Vagina (tissue), 2 donors: ENCODE measurements at regions not wholly inside any gene's neighbourhood (a gene's known extent, or its start where the extent isn't known, plus 50 kb on each side); places are given as distances from the start of the nearest gene placed in this dataset.

Experiments
- DNase-seq, 2 donors: peaks; one replicate each; pipeline ENCODE4 v3.0.0-alpha.2; 2017; ENCODE audit errors: extremely low spot score in 2 of 2
- H3K27ac ChIP-seq: fragments of 200-600 bp; sonication (generic); one replicate; pipeline ENCODE4 v1.5.1; 2019
- H3K27me3 ChIP-seq: fragments of 200-600 bp; sonication (generic); one replicate; pipeline ENCODE4 v1.5.1; 2019
- H3K36me3 ChIP-seq, 2 donors: fragments of 200-600 bp; sonication (generic); one replicate each; pipeline ENCODE4 v1.5.1; 2017 to 2019
- H3K4me1 ChIP-seq: fragments of 200-600 bp; sonication (generic); one replicate; pipeline ENCODE4 v1.5.1; 2019
- H3K4me3 ChIP-seq, 2 donors: fragments of 200-600 bp; sonication (generic); 1 replicate in 1 of 2; 2 replicates in 1 of 2; pipeline ENCODE4 v1.5.1; 2016 to 2019
- H3K9me3 ChIP-seq: fragments of 200-600 bp; sonication (generic); one replicate; pipeline ENCODE4 v1.5.1; 2019
- CTCF ChIP-seq, 3 experiments: fragments of 450-650 bp in 2 of 3; fragments of 200-600 bp in 1 of 3; sonication (generic) in 1 of 3; IDR thresholded peaks; one replicate each; pipeline ENCODE4 v1.5.1; 2017 to 2019; ENCODE audit warnings: antibody characterized with exemption in 3 of 3, mild to moderate bottlenecking in 2 of 3, moderate library complexity in 2 of 3
- POLR2A ChIP-seq, 2 donors: fragments of 450-650 bp; IDR thresholded peaks; one replicate each; pipeline ENCODE4 v1.6.1; 2017; ENCODE audit warnings: antibody characterized with exemption in 2 of 2, mild to moderate bottlenecking in 2 of 2, moderate library complexity in 2 of 2
- POLR2AphosphoS5 ChIP-seq, 2 donors: sonication (generic); formaldehyde crosslinking; IDR thresholded peaks; one replicate each; pipeline ENCODE4 v1.9.0; 2017; ENCODE audit warnings: antibody characterized with exemption in 2 of 2, mild to moderate bottlenecking in 2 of 2, low read depth in 1 of 2; ENCODE audit not compliant: insufficient read depth in 1 of 2
- intact Hi-C: fragments of 100-400 bp; cut with DNase I; formaldehyde crosslinking; loops from one replicate; pipeline ENCODE4 v1.15.1; 2023

GRCh38 chr3:76566211-76566534 lies 473.7 kb upstream of the ROBO2 start:
- intact Hi-C loops: no loop called here
- no peak overlapping the region for H3K27ac ChIP-seq
- H3K4me3 ChIP-seq: no peak overlapping the region
- H3K27me3 ChIP-seq: no peaks in the 10 kb centered on the region
- TF ChIP-seq CTCF (IDR thresholded peaks at IDR 0.05): no peak
- no peak for TF ChIP-seq POLR2A (IDR thresholded peaks at IDR 0.05)
- no peak for TF ChIP-seq POLR2AphosphoS5 (IDR thresholded peaks at IDR 0.05; ENCODE audit: insufficient read depth in 1 of 2, low read depth in 1 of 2)
- H3K4me1 ChIP-seq: no peaks in the 10 kb centered on the region
- no peaks in the 10 kb centered on the region for H3K9me3 ChIP-seq
- DNase-seq: no peak
- H3K36me3 ChIP-seq: no peaks in the 10 kb centered on the region

- intact Hi-C loops: no loop called here
- H3K4me1 ChIP-seq: no peaks in the 10 kb centered on the region
- DNase-seq: no peak
- no peaks in the 10 kb centered on the region for H3K36me3 ChIP-seq
- H3K9me3 ChIP-seq: no peaks in the 10 kb centered on the region
- H3K27me3 ChIP-seq: no peaks in the 10 kb centered on the region
- TF ChIP-seq CTCF (IDR thresholded peaks at IDR 0.05): no peak
- H3K4me3 ChIP-seq: no peak overlapping the region
- H3K27ac ChIP-seq: no peak overlapping the region
Observed at GRCh38 chr3:76566904-76567303, 473.0 kb upstream of the ROBO2 start.

DNA sequence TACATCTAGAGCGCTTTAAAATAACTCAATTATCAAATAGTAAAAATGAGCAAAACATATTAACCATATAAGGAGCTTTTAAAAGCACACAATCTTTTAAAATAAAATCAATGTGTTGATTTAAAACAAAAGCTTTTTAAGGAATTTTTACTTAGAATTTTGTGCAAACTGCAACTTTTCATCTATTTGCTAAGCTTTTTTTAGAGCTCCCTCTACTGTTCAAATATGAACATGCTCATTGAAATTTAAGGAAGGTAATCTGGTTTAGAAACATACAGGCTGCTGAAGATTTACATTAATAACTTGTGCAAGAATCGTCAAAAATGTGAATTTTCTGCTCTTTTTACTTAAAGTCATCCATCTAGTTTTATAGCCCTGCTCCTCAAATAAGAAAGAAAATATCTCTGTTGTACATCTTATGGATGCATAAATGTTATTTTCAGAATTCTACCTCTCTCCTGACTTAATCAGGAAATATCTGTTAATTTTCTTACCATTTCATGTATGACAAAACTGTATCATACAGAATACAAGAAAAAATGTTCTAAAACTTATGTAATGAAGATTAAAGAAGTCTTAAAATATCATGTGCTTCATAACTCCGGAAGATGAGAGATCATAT lies 469.4 kb upstream of the ROBO2 start:
- TF ChIP-seq POLR2A (IDR thresholded peaks at IDR 0.05): no peak
- no peak for TF ChIP-seq CTCF (IDR thresholded peaks at IDR 0.05)
- no peak for TF ChIP-seq POLR2AphosphoS5 (IDR thresholded peaks at IDR 0.05; ENCODE audit: insufficient read depth in 1 of 2, low read depth in 1 of 2)
- no peaks in the 10 kb centered on the region for H3K4me1 ChIP-seq
- H3K9me3 ChIP-seq: no peaks in the 10 kb centered on the region
- H3K27me3 ChIP-seq: no peaks in the 10 kb centered on the region
- no peak overlapping the region for H3K27ac ChIP-seq
- no peak overlapping the region for H3K4me3 ChIP-seq
- intact Hi-C loops: no loop called here
- no peak for DNase-seq
- H3K36me3 ChIP-seq: no peaks in the 10 kb centered on the region

DNA sequence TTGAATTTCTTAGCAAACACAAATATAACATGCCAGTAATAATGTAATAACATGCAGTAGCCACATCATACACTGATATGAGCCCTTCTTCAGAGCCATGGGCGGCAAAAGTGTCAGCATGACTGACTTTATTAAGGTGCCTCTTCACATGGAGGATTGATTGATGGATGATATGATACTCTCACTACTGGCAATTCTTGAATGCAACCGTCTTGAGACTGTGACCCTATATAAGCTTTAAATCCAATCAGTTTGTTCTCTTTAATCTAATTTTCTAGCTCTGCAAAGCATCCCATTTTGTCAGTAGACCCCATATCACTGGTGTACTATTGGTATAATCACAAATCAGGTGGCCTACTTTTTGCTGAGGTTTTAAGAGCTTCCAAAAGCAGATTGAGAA lies 463.7 kb upstream of the ROBO2 start:
- TF ChIP-seq POLR2A (IDR thresholded peaks at IDR 0.05) (no peak), POLR2AphosphoS5 (IDR thresholded peaks at IDR 0.05; ENCODE audit: insufficient read depth in 1 of 2, low read depth in 1 of 2) (no peak)
- intact Hi-C loops: no loop called here
- Histone ChIP-seq H3K9me3 (no peaks in the 10 kb centered on the region), H3K4me1 (no peaks in the 10 kb centered on the region), H3K4me3 (no peak overlapping the region), H3K27me3 (no peaks in the 10 kb centered on the region), H3K36me3 (no peaks in the 10 kb centered on the region), H3K27ac (no peak overlapping the region)
- no peak for DNase-seq

DNA sequence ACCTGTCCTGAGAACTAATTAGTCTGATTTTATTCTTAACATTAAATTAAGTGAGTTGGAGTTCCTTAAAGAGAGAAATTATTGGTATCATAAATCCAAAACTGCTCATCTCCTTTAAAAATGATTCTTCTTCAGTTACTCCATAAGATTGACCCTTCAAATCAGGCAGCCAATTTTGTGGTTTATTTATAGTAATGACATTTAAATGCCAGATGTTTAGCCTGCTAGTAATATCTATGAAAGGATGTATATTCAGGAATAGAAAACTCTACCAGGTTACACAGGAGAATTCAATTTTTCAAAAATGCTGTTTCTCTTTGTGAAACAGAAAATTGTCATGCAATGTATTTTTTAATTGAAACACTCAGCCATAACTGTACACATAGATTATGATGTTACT lies 457.8 kb upstream of the ROBO2 start:
- no peak overlapping the region for H3K27ac ChIP-seq
- H3K9me3 ChIP-seq: no peaks in the 10 kb centered on the region
- H3K27me3 ChIP-seq: no peaks in the 10 kb centered on the region
- DNase-seq: no peak
- intact Hi-C loops: no loop called here
- H3K36me3 ChIP-seq: no peaks in the 10 kb centered on the region
- no peaks in the 10 kb centered on the region for H3K4me1 ChIP-seq
- TF ChIP-seq POLR2AphosphoS5 (IDR thresholded peaks at IDR 0.05; ENCODE audit: insufficient read depth in 1 of 2, low read depth in 1 of 2): no peak
- TF ChIP-seq POLR2A (IDR thresholded peaks at IDR 0.05): no peak
- no peak for TF ChIP-seq CTCF (IDR thresholded peaks at IDR 0.05)
- H3K4me3 ChIP-seq: no peak overlapping the region
